IPS-18a (cell line): ENCODE measurements at regions not wholly inside any gene's neighbourhood (a gene's known extent, or its start where the extent isn't known, plus 50 kb on each side); places are given as distances from the start of the nearest gene placed in this dataset.

ENCODE experiments used
- H3K27ac ChIP-seq: one replicate; pipeline ENCODE4 v1.5.1; 2013; ENCODE audit warnings: low read length
- H3K27me3 ChIP-seq: one replicate; pipeline ENCODE4 v1.6.1; 2013; ENCODE audit warnings: mild to moderate bottlenecking, low read length; ENCODE audit not compliant: control insufficient read depth, insufficient read depth
- H3K36me3 ChIP-seq: one replicate; pipeline ENCODE4 v1.6.1; 2013; ENCODE audit warnings: low read depth, low read length; ENCODE audit not compliant: control insufficient read depth
- H3K4me1 ChIP-seq: one replicate; pipeline ENCODE4 v1.6.1; 2013; ENCODE audit warnings: low read depth, low read length; ENCODE audit not compliant: control insufficient read depth
- H3K4me3 ChIP-seq: one replicate; pipeline ENCODE4 v1.5.1; 2013; ENCODE audit warnings: low read length
- H3K9ac ChIP-seq: one replicate; pipeline ENCODE4 v1.6.1; 2013; ENCODE audit warnings: mild to moderate bottlenecking, low read length, moderate library complexity
- H3K9me3 ChIP-seq: one replicate; pipeline ENCODE4 v1.6.1; 2013; ENCODE audit warnings: low read depth, low read length; ENCODE audit not compliant: control insufficient read depth

GRCh38 chr2:156852210-156852609 lies 405.3 kb upstream of the GALNT5 start:
- Histone ChIP-seq H3K4me1 (no peaks in the 10 kb centered on the region), H3K9me3 (no peaks in the 10 kb centered on the region), H3K27ac (no peak overlapping the region), H3K36me3 (no peaks in the 10 kb centered on the region), H3K9ac (no peak overlapping the region), H3K4me3 (no peak overlapping the region), H3K27me3 (no peaks in the 10 kb centered on the region)

DNA sequence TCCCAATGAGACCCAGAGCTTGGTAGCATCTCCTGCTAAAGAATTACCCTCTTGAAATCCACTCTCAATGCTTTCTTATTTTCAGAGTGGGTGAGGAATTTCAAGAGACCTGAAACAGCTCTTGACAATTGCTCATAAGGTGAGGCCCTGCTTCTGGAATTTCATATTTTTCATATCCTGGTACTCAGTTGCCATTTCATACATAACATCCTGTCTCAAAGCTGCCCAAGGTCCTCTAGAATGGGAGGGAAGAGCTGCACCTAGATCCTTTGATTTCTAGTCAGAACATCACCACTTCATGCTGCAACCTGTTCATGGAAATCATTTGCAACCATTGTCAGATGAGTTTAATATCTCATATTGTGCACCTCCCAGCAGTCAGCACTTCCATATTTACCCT lies 404.8 kb upstream of the GALNT5 start:
- Histone ChIP-seq H3K9me3 (no peaks in the 10 kb centered on the region), H3K36me3 (no peaks in the 10 kb centered on the region), H3K9ac (no peak overlapping the region), H3K27ac (no peak overlapping the region), H3K4me1 (no peaks in the 10 kb centered on the region), H3K27me3 (no peaks in the 10 kb centered on the region), H3K4me3 (no peak overlapping the region)

DNA sequence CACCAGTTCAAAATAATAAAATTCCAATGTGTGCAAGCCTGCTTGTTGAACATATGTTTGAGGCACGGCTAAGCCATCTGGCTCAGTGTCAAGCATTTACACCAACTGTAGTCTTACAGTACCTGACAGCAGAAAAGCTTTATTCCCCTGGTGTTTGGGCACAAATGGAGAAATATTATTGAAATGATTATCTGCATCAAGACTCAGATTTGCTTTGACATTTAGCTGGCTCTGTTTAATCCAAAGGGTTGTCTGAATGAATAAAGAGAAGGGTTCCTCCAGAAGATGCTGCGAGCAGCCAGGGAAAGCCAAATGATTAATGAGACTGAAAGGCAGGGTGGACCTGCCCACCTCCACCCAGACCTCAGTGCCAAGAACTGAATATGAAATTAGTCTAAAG lies 393.2 kb upstream of the GALNT5 start:
- Histone ChIP-seq H3K9me3 (no peaks in the 10 kb centered on the region), H3K9ac (no peak overlapping the region), H3K27ac (no peak overlapping the region), H3K27me3 (no peaks in the 10 kb centered on the region), H3K36me3 (no peaks in the 10 kb centered on the region), H3K4me3 (no peak overlapping the region), H3K4me1 (no peaks in the 10 kb centered on the region)

- H3K27ac ChIP-seq, result no peak overlapping the region
- no peaks in the 10 kb centered on the region for H3K9me3 ChIP-seq
- H3K36me3 ChIP-seq, result no peaks in the 10 kb centered on the region
- no peak overlapping the region for H3K9ac ChIP-seq
- no peaks in the 10 kb centered on the region for H3K4me1 ChIP-seq
- H3K27me3 ChIP-seq, result no peaks in the 10 kb centered on the region
- H3K4me3 ChIP-seq, result no peak overlapping the region
Observed at GRCh38 chr2:156864753-156865152, 392.8 kb upstream of the GALNT5 start.

DNA sequence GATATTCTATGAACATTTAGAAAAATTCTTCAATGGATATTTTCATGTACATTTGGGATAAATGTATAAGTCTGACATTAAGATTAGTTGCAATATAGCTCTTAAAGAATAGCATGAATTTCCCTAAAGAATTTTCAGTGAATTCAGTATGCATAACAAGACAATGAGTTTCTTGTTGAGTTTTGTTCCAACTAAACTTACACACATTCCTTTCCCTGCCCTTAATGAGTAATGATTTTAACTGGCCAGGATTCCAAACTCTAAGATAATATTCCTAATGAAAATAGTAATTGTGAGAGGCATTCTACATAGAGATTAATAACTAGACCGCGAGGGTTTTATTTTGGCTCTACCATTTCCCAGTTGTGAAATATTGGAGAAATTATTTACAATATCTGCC lies 390.3 kb upstream of the GALNT5 start:
- Histone ChIP-seq H3K27me3 (no peaks in the 10 kb centered on the region), H3K4me1 (no peaks in the 10 kb centered on the region), H3K4me3 (no peak overlapping the region), H3K9me3 (no peaks in the 10 kb centered on the region), H3K27ac (no peak overlapping the region), H3K36me3 (no peaks in the 10 kb centered on the region), H3K9ac (no peak overlapping the region)

DNA sequence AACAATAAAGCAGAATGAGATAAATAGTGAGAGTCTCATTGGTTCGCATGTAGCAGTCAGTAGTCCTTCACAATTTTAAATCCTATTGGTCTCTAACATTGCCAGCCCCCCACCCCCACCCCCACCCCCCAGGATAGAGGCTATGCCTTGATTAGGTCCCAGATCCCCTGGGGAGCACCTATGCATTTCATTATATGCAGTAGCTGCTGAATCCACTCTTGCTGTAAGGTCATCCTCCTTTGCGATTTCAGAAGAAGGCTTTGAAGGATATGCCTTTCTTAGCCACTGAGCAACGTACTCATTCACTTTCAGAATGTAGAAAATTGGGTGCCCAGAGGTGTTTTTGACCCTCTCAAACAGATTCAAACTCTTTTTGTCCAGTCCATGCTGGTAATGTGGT lies 382.8 kb upstream of the GALNT5 start:
- H3K27me3 ChIP-seq, result no peaks in the 10 kb centered on the region
- no peak overlapping the region for H3K27ac ChIP-seq
- H3K4me3 ChIP-seq, result no peak overlapping the region
- no peaks in the 10 kb centered on the region for H3K36me3 ChIP-seq
- no peak overlapping the region for H3K9ac ChIP-seq
- H3K9me3 ChIP-seq, result no peaks in the 10 kb centered on the region
- peaks cover 3% of the 10 kb centered on the region for H3K4me1 ChIP-seq

DNA sequence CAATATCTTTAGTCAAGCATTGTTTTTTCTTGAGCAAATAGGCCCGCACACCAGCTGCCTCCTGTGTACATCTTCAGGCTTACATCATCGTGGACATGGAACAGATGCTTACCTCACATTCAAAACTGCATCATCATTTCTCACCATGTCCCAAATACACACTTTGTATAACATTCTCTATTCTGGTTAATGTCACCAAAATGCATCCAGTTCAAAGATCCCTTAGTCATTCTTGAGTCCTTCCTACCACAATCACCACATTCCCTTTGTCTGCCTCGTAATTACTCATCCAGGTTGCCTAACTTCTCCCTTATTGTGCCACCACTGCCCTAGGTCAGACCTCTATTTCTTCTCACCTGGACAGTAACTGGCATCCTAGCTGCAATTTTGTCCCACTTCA lies 373.7 kb upstream of the GALNT5 start:
- Histone ChIP-seq H3K9me3 (no peaks in the 10 kb centered on the region), H3K4me1 (no peaks in the 10 kb centered on the region), H3K9ac (no peak overlapping the region), H3K27me3 (no peaks in the 10 kb centered on the region), H3K36me3 (no peaks in the 10 kb centered on the region), H3K27ac (no peak overlapping the region), H3K4me3 (no peak overlapping the region)

DNA sequence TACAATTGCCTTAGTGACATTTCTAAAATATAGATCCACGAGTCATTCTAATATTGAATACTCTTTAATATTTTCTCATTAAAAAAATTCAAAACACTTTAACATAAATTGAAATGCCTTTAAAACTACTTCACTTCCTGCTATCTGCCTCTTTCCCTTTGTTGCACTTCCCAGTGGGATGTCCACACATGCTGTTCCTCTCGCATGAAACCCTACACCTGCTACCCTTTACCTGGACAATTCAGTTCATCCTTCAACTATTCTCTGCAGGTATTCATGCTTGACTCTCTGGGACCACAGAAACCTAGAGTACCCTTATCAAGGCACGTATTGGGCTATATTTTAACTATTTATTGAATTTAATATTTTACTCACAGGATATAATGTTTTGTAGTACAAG lies 373.3 kb upstream of the GALNT5 start:
- H3K9ac ChIP-seq, result no peak overlapping the region
- no peaks in the 10 kb centered on the region for H3K36me3 ChIP-seq
- no peaks in the 10 kb centered on the region for H3K4me1 ChIP-seq
- no peak overlapping the region for H3K27ac ChIP-seq
- no peaks in the 10 kb centered on the region for H3K27me3 ChIP-seq
- H3K9me3 ChIP-seq, result no peaks in the 10 kb centered on the region
- H3K4me3 ChIP-seq, result no peak overlapping the region

GRCh38 chr2:156890529-156891148 lies 366.9 kb upstream of the GALNT5 start:
- H3K9ac ChIP-seq, result no peak overlapping the region
- H3K9me3 ChIP-seq, result no peaks in the 10 kb centered on the region
- H3K36me3 ChIP-seq, result no peaks in the 10 kb centered on the region
- H3K27ac ChIP-seq, result no peak overlapping the region
- H3K4me1 ChIP-seq, result peaks cover 25% of the 10 kb centered on the region
- H3K27me3 ChIP-seq, result peaks cover 8% of the 10 kb centered on the region
- H3K4me3 ChIP-seq, result no peak overlapping the region

DNA sequence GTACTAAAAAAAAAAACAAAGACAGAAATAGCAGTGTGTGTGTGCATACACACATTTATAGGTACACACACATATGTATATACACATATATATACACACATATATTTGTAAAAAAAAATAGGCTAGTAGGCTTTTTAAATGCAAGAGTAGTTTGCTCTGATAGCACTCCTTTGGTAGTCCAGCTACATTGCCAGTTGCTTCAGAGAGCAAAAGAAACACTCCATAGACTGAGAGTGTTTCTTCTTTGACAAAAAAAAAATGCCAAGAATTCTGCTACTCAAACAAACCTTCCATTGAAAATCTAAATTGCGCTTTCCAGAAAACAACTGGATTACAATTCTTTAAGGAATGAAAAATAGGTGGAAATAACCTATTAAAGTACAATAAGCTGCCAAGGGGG lies 365.9 kb upstream of the GALNT5 start:
- no peaks in the 10 kb centered on the region for H3K9me3 ChIP-seq
- H3K4me1 ChIP-seq, result peaks cover 25% of the 10 kb centered on the region
- H3K27me3 ChIP-seq, result peaks cover 8% of the 10 kb centered on the region
- H3K4me3 ChIP-seq, result no peak overlapping the region
- no peak overlapping the region for H3K27ac ChIP-seq
- H3K9ac ChIP-seq, result no peak overlapping the region
- no peaks in the 10 kb centered on the region for H3K36me3 ChIP-seq

- Histone ChIP-seq H3K4me3 (peak overlapping the region; percentile 52), H3K9me3 (no peaks in the 10 kb centered on the region), H3K27me3 (peaks cover 8% of the 10 kb centered on the region), H3K36me3 (no peaks in the 10 kb centered on the region), H3K4me1 (peaks cover 25% of the 10 kb centered on the region), H3K9ac (no peak overlapping the region), H3K27ac (no peak overlapping the region)
Observed at GRCh38 chr2:156892467-156893281, 364.8 kb upstream of the GALNT5 start.

GRCh38 chr2:156896294-156896693 lies 361.2 kb upstream of the GALNT5 start:
- Histone ChIP-seq H3K9me3 (no peaks in the 10 kb centered on the region), H3K27ac (no peak overlapping the region), H3K9ac (no peak overlapping the region), H3K36me3 (no peaks in the 10 kb centered on the region), H3K27me3 (peaks cover 8% of the 10 kb centered on the region), H3K4me3 (no peak overlapping the region), H3K4me1 (peaks cover 16% of the 10 kb centered on the region)
